A549 (cell line): ENCODE measurements at regions not wholly inside any gene's neighbourhood (a gene's known extent, or its start where the extent isn't known, plus 50 kb on each side); places are given as distances from the start of the nearest gene placed in this dataset.

Experiments
- ATAC-seq, 2 experiments: fragments of 200-7000 bp in 1 of 2; fragments of >200 bp in 1 of 2; cut with Nextera tagmentation in 1 of 2; cut with Tn5 transposase in 1 of 2; 3 replicates each; pipeline versions ENCODE4 v1.8.0 to v1.9.1; 2018 to 2020; ENCODE audit warnings: mild to moderate bottlenecking in 1 of 2, moderate library complexity in 1 of 2
- CTCF ChIA-PET: fragments of 300-600 bp; sonication (Branson Sonifier 250); formaldehyde crosslinking; extraction: SDS; loops from one replicate; lab custom pipeline; 2021; ENCODE audit warnings: antibody characterized with exemption, inconsistent platforms; lab: Yijun Ruan, JAX
- POLR2A ChIA-PET: fragments of 350-600 bp; formaldehyde crosslinking; extraction: SDS; loops from one replicate; lab custom pipeline; 2021; ENCODE audit warnings: antibody characterized with exemption, inconsistent platforms; lab: Yijun Ruan, JAX
- DNase-seq, 2 experiments: peaks; one replicate each; pipeline versions ENCODE4 v3.0.0 to v3.0.0-alpha.2; 2011 to 2016; ENCODE audit warnings: low read depth in 1 of 2, low spot score in 1 of 2
- FAIRE-seq: peaks from 2 replicates; lab custom pipeline; 2011; peaks lifted over from hg19 to GRCh38; lab: Jason Lieb, UNC
- H3K27ac ChIP-seq, 2 experiments: fragments of >200 bp; sonication (Bioruptor Twin); formaldehyde crosslinking; 3 replicates each; pipeline ENCODE4 v1.5.1; 2016 to 2017
- H3K4me1 ChIP-seq: fragments of >200 bp; sonication (Bioruptor Twin); formaldehyde crosslinking; 3 replicates; pipeline ENCODE4 v1.6.1; 2016
- H3K4me2 ChIP-seq: fragments of >200 bp; sonication (Bioruptor Twin); formaldehyde crosslinking; 3 replicates; pipeline ENCODE4 v1.6.1; 2016
- H3K4me3 ChIP-seq: fragments of >200 bp; sonication (Bioruptor Twin); formaldehyde crosslinking; 3 replicates; pipeline ENCODE4 v1.5.1; 2016
- H3K9me3 ChIP-seq: fragments of >200 bp; sonication (Bioruptor Twin); formaldehyde crosslinking; 3 replicates; pipeline ENCODE4 v1.6.1; 2016
- CEBPB ChIP-seq, 2 experiments: fragments of >200 bp in 1 of 2; sonication (Bioruptor Twin) in 1 of 2; formaldehyde crosslinking in 1 of 2; IDR thresholded peaks; 2 replicates each; pipeline ENCODE4 v1.6.1; 2012 to 2016
- CTCF ChIP-seq: fragments of >200 bp; sonication (Bioruptor Twin); formaldehyde crosslinking; IDR thresholded peaks from 3 replicates; pipeline ENCODE4 v1.5.1; 2016
- EHF ChIP-seq: fragments of 250-450 bp; sonication (Bioruptor Pico); IDR thresholded peaks from 2 replicates; pipeline ENCODE4 v1.5.0; 2020; ENCODE audit warnings: mild to moderate bottlenecking
- ELK1 ChIP-seq: fragments of 150-350 bp; IDR thresholded peaks from 2 replicates; pipeline ENCODE4 v1.6.1; 2014; ENCODE audit warnings: low read depth, mild to moderate bottlenecking, low read length
- HDAC2 ChIP-seq: fragments of 200-600 bp; sonication (generic); IDR thresholded peaks from 2 replicates; pipeline ENCODE4 v1.6.1; 2016
- HOXB13 ChIP-seq: fragments of 250-450 bp; sonication (Bioruptor Pico); IDR thresholded peaks from 2 replicates; pipeline ENCODE4 v1.5.0; 2020; ENCODE audit warnings: low read depth, mild to moderate bottlenecking, moderate library complexity
- JUNB ChIP-seq: fragments of >200 bp; sonication (Bioruptor Twin); formaldehyde crosslinking; IDR thresholded peaks from 2 replicates; pipeline ENCODE4 v1.6.1; 2016
- KDM5A ChIP-seq: fragments of 200-600 bp; sonication (generic); IDR thresholded peaks from 2 replicates; pipeline ENCODE4 v1.6.1; 2016; ENCODE audit warnings: antibody characterized with exemption, mild to moderate bottlenecking
- MAX ChIP-seq: IDR thresholded peaks from 2 replicates; pipeline ENCODE4 v1.6.1; 2012
- MAZ ChIP-seq: fragments of 150-350 bp; IDR thresholded peaks from 2 replicates; pipeline ENCODE4 v1.6.1; 2014; ENCODE audit warnings: antibody characterized with exemption, low read depth, low read length, borderline replicate concordance
- MYC ChIP-seq: IDR thresholded peaks from 2 replicates; pipeline ENCODE4 v1.6.1; 2012; ENCODE audit warnings: mild to moderate bottlenecking, inconsistent platforms, low read length, improper control_type of control experiment, borderline replicate concordance
- NFE2L2 ChIP-seq: fragments of 150-350 bp; conservative IDR thresholded peaks from 2 replicates; pipeline ENCODE4 v1.6.1; 2014; ENCODE audit warnings: low read length
- NPAS2 ChIP-seq: fragments of 250-450 bp; sonication (Bioruptor Pico); IDR thresholded peaks from 2 replicates; pipeline ENCODE4 v1.8.0; 2022; ENCODE audit warnings: mild to moderate bottlenecking, moderate library complexity, borderline replicate concordance
- NR3C1 ChIP-seq: fragments of >200 bp; sonication (Bioruptor Twin); formaldehyde crosslinking; IDR thresholded peaks from 3 replicates; pipeline ENCODE4 v1.6.1; 2017
- PBX3 ChIP-seq: IDR thresholded peaks from 2 replicates; pipeline ENCODE4 v1.6.1; 2012
- PHF8 ChIP-seq: fragments of 200-600 bp; sonication (generic); IDR thresholded peaks from 2 replicates; pipeline ENCODE4 v1.6.1; 2016; ENCODE audit warnings: low read depth, mild to moderate bottlenecking, antibody characterized with exemption, moderate library complexity, borderline replicate concordance
- POLR2A ChIP-seq: IDR thresholded peaks from 2 replicates; pipeline ENCODE4 v1.6.1; 2012; ENCODE audit warnings: mild to moderate bottlenecking, low read length
- RAD21 ChIP-seq, 2 experiments: fragments of >200 bp in 1 of 2; sonication (Bioruptor Twin) in 1 of 2; formaldehyde crosslinking in 1 of 2; IDR thresholded peaks in 1 of 2; conservative IDR thresholded peaks in 1 of 2; 2 replicates in 1 of 2; 3 replicates in 1 of 2; pipeline ENCODE4 v1.6.1; 2012 to 2018; ENCODE audit warnings: inconsistent platforms in 1 of 2
- RARB ChIP-seq: fragments of 250-450 bp; sonication (Bioruptor Pico); IDR thresholded peaks from 2 replicates; pipeline ENCODE4 v1.8.0; 2021; ENCODE audit warnings: mild to moderate bottlenecking, moderate library complexity
- RCOR1 ChIP-seq: fragments of 150-350 bp; IDR thresholded peaks from 2 replicates; pipeline ENCODE4 v1.6.1; 2014; ENCODE audit warnings: antibody characterized with exemption, low read length, low read depth
- RNF2 ChIP-seq: fragments of 200-600 bp; sonication (generic); IDR thresholded peaks from 2 replicates; pipeline ENCODE4 v1.6.1; 2016; ENCODE audit warnings: low read depth, mild to moderate bottlenecking, antibody characterized with exemption, moderate library complexity, borderline replicate concordance
- TFCP2L1 ChIP-seq: fragments of 250-450 bp; sonication (Bioruptor Pico); IDR thresholded peaks from 2 replicates; pipeline ENCODE4 v1.5.0; 2021; ENCODE audit warnings: mild to moderate bottlenecking
- ZC3H11A ChIP-seq: fragments of 450-650 bp; IDR thresholded peaks from 2 replicates; pipeline ENCODE4 v1.6.1; 2014; ENCODE audit warnings: antibody characterized with exemption, mild to moderate bottlenecking
- ZSCAN20 ChIP-seq: fragments of 250-450 bp; sonication (Bioruptor Pico); IDR thresholded peaks from 2 replicates; pipeline ENCODE4 v1.8.0; 2022; ENCODE audit warnings: mild to moderate bottlenecking, moderate library complexity
- WGBS: methylation state at CpG from one replicate; pipeline ENCODE4 v1.1.6; 2017; ENCODE audit errors: missing lambda C conversion rate; 5-methylcytosine and 5-hydroxymethylcytosine counted together
- TF ChIP-seq, protein P1 (sequence below): fragments of 250-450 bp; sonication (Bioruptor Pico); IDR thresholded peaks from 2 replicates; pipeline ENCODE4 v1.5.0; 2021; ENCODE audit warnings: mild to moderate bottlenecking, moderate library complexity, borderline replicate concordance
- TF ChIP-seq, protein P2 (sequence below): fragments of 450-650 bp; IDR thresholded peaks from 2 replicates; pipeline ENCODE4 v1.6.1; 2014; ENCODE audit warnings: antibody characterized with exemption
- TF ChIP-seq, protein P3 (sequence below): fragments of 250-450 bp; sonication (Bioruptor Pico); IDR thresholded peaks from 2 replicates; pipeline ENCODE4 v1.5.0; 2020; ENCODE audit warnings: low read depth, mild to moderate bottlenecking, moderate library complexity

DNA sequence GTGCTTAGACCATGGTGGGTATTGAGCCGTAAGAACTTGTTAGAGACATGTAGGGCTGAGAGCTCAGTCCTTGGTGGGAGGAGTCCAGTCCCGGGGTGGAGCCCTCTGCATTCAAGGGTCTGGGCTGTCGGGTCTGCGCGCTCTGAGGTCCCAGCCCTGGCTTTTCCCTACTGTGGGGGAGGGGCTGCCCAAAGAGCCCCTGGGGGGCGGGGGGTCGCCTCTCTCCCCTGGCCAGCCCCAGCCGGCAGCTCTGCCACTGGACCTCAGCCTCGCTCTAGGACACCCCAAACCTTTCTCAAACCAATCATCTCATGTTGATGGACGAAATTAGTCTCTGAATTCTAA is 1006.4 kb downstream of the BRD1 start:
- CTCF ChIA-PET = no interaction called here
- no peak for FAIRE-seq
- Histone ChIP-seq H3K4me3 (no peak overlapping the region), H3K9me3 (no peaks in the 10 kb centered on the region), H3K27ac (no peak overlapping the region), H3K4me2 (no peak overlapping the region), H3K4me1 (no peaks in the 10 kb centered on the region)
- no peak for TF ChIP-seq RCOR1
- WGBS = 24% methylated on average over 3 of the region's 10 CpGs
- POLR2A ChIA-PET = no interaction called here
- DNase-seq = no peak
- ATAC-seq = no peak

- no peak overlapping the region for H3K4me3 ChIP-seq
- no peaks in the 10 kb centered on the region for H3K9me3 ChIP-seq
- no peaks in the 10 kb centered on the region for H3K4me1 ChIP-seq
- DNase-seq = no peak
- CTCF ChIA-PET = no interaction called here
- TF ChIP-seq RNF2 = no peak
- no peak for TF ChIP-seq ZSCAN20 (CRISPR knock-in tag)
- TF ChIP-seq, protein P1, sequence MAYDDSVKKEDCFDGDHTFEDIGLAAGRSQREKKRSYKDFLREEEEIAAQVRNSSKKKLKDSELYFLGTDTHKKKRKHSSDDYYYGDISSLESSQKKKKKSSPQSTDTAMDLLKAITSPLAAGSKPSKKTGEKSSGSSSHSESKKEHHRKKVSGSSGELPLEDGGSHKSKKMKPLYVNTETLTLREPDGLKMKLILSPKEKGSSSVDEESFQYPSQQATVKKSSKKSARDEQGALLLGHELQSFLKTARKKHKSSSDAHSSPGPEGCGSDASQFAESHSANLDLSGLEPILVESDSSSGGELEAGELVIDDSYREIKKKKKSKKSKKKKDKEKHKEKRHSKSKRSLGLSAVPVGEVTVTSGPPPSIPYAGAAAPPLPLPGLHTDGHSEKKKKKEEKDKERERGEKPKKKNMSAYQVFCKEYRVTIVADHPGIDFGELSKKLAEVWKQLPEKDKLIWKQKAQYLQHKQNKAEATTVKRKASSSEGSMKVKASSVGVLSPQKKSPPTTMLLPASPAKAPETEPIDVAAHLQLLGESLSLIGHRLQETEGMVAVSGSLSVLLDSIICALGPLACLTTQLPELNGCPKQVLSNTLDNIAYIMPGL (CRISPR knock-in tag) = no peak
- TF ChIP-seq POLR2A = no peak
- no peak for TF ChIP-seq RCOR1
- no peak for TF ChIP-seq KDM5A
- TF ChIP-seq, protein P2, sequence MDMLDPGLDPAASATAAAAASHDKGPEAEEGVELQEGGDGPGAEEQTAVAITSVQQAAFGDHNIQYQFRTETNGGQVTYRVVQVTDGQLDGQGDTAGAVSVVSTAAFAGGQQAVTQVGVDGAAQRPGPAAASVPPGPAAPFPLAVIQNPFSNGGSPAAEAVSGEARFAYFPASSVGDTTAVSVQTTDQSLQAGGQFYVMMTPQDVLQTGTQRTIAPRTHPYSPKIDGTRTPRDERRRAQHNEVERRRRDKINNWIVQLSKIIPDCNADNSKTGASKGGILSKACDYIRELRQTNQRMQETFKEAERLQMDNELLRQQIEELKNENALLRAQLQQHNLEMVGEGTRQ = no peak
- TF ChIP-seq MYC = no peak
- no peak for TF ChIP-seq ZC3H11A
- TF ChIP-seq, protein P3, sequence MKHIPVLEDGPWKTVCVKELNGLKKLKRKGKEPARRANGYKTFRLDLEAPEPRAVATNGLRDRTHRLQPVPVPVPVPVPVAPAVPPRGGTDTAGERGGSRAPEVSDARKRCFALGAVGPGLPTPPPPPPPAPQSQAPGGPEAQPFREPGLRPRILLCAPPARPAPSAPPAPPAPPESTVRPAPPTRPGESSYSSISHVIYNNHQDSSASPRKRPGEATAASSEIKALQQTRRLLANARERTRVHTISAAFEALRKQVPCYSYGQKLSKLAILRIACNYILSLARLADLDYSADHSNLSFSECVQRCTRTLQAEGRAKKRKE (CRISPR knock-in tag) = no peak
- no peak for TF ChIP-seq EHF
- TF ChIP-seq HDAC2 = no peak
- no peak for TF ChIP-seq NFE2L2
- no peak for TF ChIP-seq RARB
- no peak for TF ChIP-seq NPAS2 (CRISPR knock-in tag)
- TF ChIP-seq NR3C1 = no peak
- no peak for TF ChIP-seq HOXB13
- TF ChIP-seq CTCF = no peak
- TF ChIP-seq, all 56 proteins: peak for 0
- Histone ChIP-seq H3K27ac (no peak overlapping the region), H3K4me2 (no peak overlapping the region)
- ATAC-seq (no peak), FAIRE-seq (no peak)
- POLR2A ChIA-PET = no interaction called here
- WGBS = 36% methylated on average over 12 of the region's 27 CpGs
Measured at GRCh38 chr22:48820481-48821345, 1007.0 kb downstream of the BRD1 start.

GRCh38 chr22:48819961-48820360 is 1007.7 kb downstream of the BRD1 start:
- POLR2A ChIA-PET = no interaction called here
- ATAC-seq (no peak), FAIRE-seq (no peak), DNase-seq (no peak)
- Histone ChIP-seq H3K4me2 (no peak overlapping the region), H3K4me1 (no peaks in the 10 kb centered on the region), H3K27ac (no peak overlapping the region), H3K9me3 (no peaks in the 10 kb centered on the region), H3K4me3 (no peak overlapping the region)
- 22% methylated on average over 13 of the region's 13 CpGs for WGBS
- CTCF ChIA-PET = no interaction called here
- TF ChIP-seq NPAS2 (CRISPR knock-in tag) (no peak), ELK1 (no peak), MAX (no peak), PHF8 (no peak), CEBPB (IDR thresholded peaks at IDR 0.05) (no peak), JUNB (no peak), TFCP2L1 (CRISPR knock-in tag) (no peak), NR3C1 (no peak), RAD21 (conservative IDR thresholded peaks at IDR 0.05 in 1 of 2, IDR thresholded peaks at IDR 0.05 in 1 of 2) (no peak), RARB (no peak), PBX3 (no peak), MAZ (no peak)
